GM23338 (cell line): ENCODE measurements at regions not wholly inside any gene's neighbourhood (a gene's known extent, or its start where the extent isn't known, plus 50 kb on each side); places are given as distances from the start of the nearest gene placed in this dataset.
A peak's percentile ranks its signal among the peaks of the same experiment; 100 is the strongest.

ENCODE experiments used
- ATAC-seq: fragments of 200-7000 bp; cut with Tn5 transposase; 3 replicates; pipeline ENCODE4 v1.9.1; 2020
- DNase-seq: peaks from one replicate; pipeline ENCODE4 v3.0.0-alpha.2; 2015; ENCODE audit warnings: low spot score
- H2AFZ ChIP-seq: fragments of 200-600 bp; sonication (generic); 2 replicates; pipeline ENCODE4 v1.8.0; 2016; ENCODE audit warnings: antibody characterized with exemption, mild to moderate bottlenecking, moderate library complexity
- H3F3A ChIP-seq: fragments of 200-600 bp; sonication (generic); replicated peaks from 2 replicates; pipeline ENCODE4 v1.8.0; 2017; ENCODE audit warnings: antibody characterized with exemption, mixed run types, low read depth
- H3K27ac ChIP-seq: fragments of 200-600 bp; sonication (generic); 2 replicates; pipeline ENCODE4 v1.6.1; 2016; ENCODE audit warnings: low read depth
- H3K27me3 ChIP-seq: fragments of 200-600 bp; sonication (generic); 2 replicates; pipeline ENCODE4 v1.8.0; 2016; ENCODE audit warnings: mild to moderate bottlenecking, mixed run types, moderate library complexity; ENCODE audit not compliant: insufficient read depth
- H3K36me3 ChIP-seq: fragments of 200-600 bp; sonication (generic); 2 replicates; pipeline ENCODE4 v1.8.0; 2016; ENCODE audit warnings: mild to moderate bottlenecking; ENCODE audit not compliant: insufficient read depth
- H3K4me1 ChIP-seq: fragments of 200-600 bp; sonication (generic); 2 replicates; pipeline ENCODE4 v1.8.0; 2016; ENCODE audit warnings: mild to moderate bottlenecking, moderate library complexity; ENCODE audit not compliant: insufficient read depth
- H3K4me2 ChIP-seq: fragments of 200-600 bp; sonication (generic); 2 replicates; pipeline ENCODE4 v1.7.1; 2017; ENCODE audit warnings: mixed run types
- H3K4me3 ChIP-seq: fragments of 200-600 bp; sonication (generic); 2 replicates; pipeline ENCODE4 v1.6.1; 2016; ENCODE audit warnings: mixed run types
- H3K79me2 ChIP-seq: fragments of 200-600 bp; sonication (generic); replicated peaks from 2 replicates; pipeline ENCODE4 v1.8.0; 2017; ENCODE audit warnings: mild to moderate bottlenecking; ENCODE audit not compliant: insufficient read depth
- H3K9me2 ChIP-seq: fragments of 200-600 bp; sonication (generic); 2 replicates; pipeline ENCODE4 v1.8.0; 2017; ENCODE audit not compliant: insufficient read depth
- H4K20me1 ChIP-seq: fragments of 200-600 bp; sonication (generic); replicated peaks from 2 replicates; pipeline ENCODE4 v1.8.0; 2017; ENCODE audit warnings: mild to moderate bottlenecking; ENCODE audit not compliant: insufficient read depth
- H3K27ac Mint-ChIP-seq: 2 replicates; pipeline ENCODE4 v1.8.0; 2020; ENCODE audit warnings: inconsistent platforms, mild to moderate bottlenecking, moderate library complexity, mixed read lengths
- H3K27me3 Mint-ChIP-seq: 3 replicates; pipeline ENCODE4 v1.8.0; 2022; ENCODE audit warnings: low read depth, mild to moderate bottlenecking, moderate library complexity, mixed read lengths, inconsistent platforms; ENCODE audit not compliant: insufficient read depth, poor library complexity
- H3K36me3 Mint-ChIP-seq: 3 replicates; pipeline ENCODE4 v1.8.0; 2021; ENCODE audit warnings: low read depth, mild to moderate bottlenecking, inconsistent platforms, moderate library complexity, mixed read lengths
- H3K4me1 Mint-ChIP-seq: 3 replicates; pipeline ENCODE4 v1.8.0; 2020; ENCODE audit warnings: mild to moderate bottlenecking, inconsistent platforms, mixed read lengths
- H3K4me3 Mint-ChIP-seq: 3 replicates; pipeline ENCODE4 v1.8.0; 2021; ENCODE audit warnings: moderate library complexity, mild to moderate bottlenecking, inconsistent platforms, mixed read lengths
- H3K9me3 Mint-ChIP-seq: 3 replicates; pipeline ENCODE4 v1.8.0; 2020; ENCODE audit warnings: moderate library complexity, mild to moderate bottlenecking, inconsistent platforms, mixed read lengths
- CREB1 ChIP-seq: fragments of 250-450 bp; sonication (Bioruptor Pico); IDR thresholded peaks from 2 replicates; pipeline ENCODE4 v1.5.0; 2020; ENCODE audit warnings: low read depth, mild to moderate bottlenecking, moderate library complexity
- CTCF ChIP-seq, 2 experiments: fragments of 200-600 bp in 1 of 2; sonication (generic) in 1 of 2; conservative IDR thresholded peaks; 2 replicates each; pipeline versions ENCODE4 v1.5.1 to v1.6.1; 2016 to 2017; ENCODE audit warnings: antibody characterized with exemption in 2 of 2, low read depth in 2 of 2, mild to moderate bottlenecking in 2 of 2, moderate library complexity in 1 of 2
- EZH2 ChIP-seq: fragments of 200-600 bp; sonication (generic); IDR thresholded peaks from one replicate; pipeline ENCODE4 v1.8.0; 2017; ENCODE audit warnings: antibody characterized with exemption, mild to moderate bottlenecking, low read depth; ENCODE audit not compliant: unreplicated experiment
- EZH2phosphoT487 ChIP-seq: fragments of 200-600 bp; sonication (generic); IDR thresholded peaks from one replicate; pipeline ENCODE4 v1.8.1; 2018; ENCODE audit warnings: antibody characterized with exemption; ENCODE audit not compliant: unreplicated experiment
- JUNB ChIP-seq: IDR thresholded peaks from one replicate; pipeline ENCODE4 v1.6.1; 2016; ENCODE audit warnings: antibody characterized with exemption; ENCODE audit not compliant: unreplicated experiment
- NANOG ChIP-seq: IDR thresholded peaks from 2 replicates; pipeline ENCODE4 v1.6.1; 2016; ENCODE audit warnings: antibody characterized with exemption, borderline replicate concordance
- POLR2AphosphoS5 ChIP-seq: IDR thresholded peaks from 2 replicates; pipeline ENCODE4 v1.6.1; 2016; ENCODE audit warnings: antibody characterized with exemption, low read depth
- REST ChIP-seq: IDR thresholded peaks from one replicate; pipeline ENCODE4 v1.6.1; 2018; ENCODE audit warnings: antibody characterized with exemption; ENCODE audit not compliant: unreplicated experiment
- STAT1 ChIP-seq: IDR thresholded peaks from one replicate; pipeline ENCODE4 v1.6.1; 2016; ENCODE audit warnings: antibody characterized with exemption; ENCODE audit not compliant: unreplicated experiment
- ZNF114 ChIP-seq: fragments of 250-450 bp; sonication (Bioruptor Pico); IDR thresholded peaks from 2 replicates; pipeline ENCODE4 v1.5.0; 2020; ENCODE audit warnings: mild to moderate bottlenecking, moderate library complexity
- ZNF331 ChIP-seq: fragments of 250-450 bp; sonication (Bioruptor Pico); IDR thresholded peaks from 2 replicates; pipeline ENCODE4 v1.5.0; 2020; ENCODE audit warnings: low read depth, mild to moderate bottlenecking, moderate library complexity
- ZNF462 ChIP-seq: fragments of 250-450 bp; sonication (Bioruptor Pico); IDR thresholded peaks from 2 replicates; pipeline ENCODE4 v1.5.0; 2020; ENCODE audit warnings: mild to moderate bottlenecking, moderate library complexity

GRCh38 chr2:96427917-96428316 is 77.2 kb downstream of the NEURL3 start:
- Mint-ChIP-seq H3K27ac (no peak overlapping the region), H3K27me3 (peaks cover 4% of the 10 kb centered on the region), H3K4me1 (peaks cover 7% of the 10 kb centered on the region), H3K9me3 (peaks cover 50% of the 10 kb centered on the region), H3K36me3 (peaks cover 22% of the 10 kb centered on the region), H3K4me3 (no peak overlapping the region)
- H2AFZ ChIP-seq = 0 out of 2 replicates have a peak overlapping the region, but pooled peaks have one; percentile 63
- H3K36me3 ChIP-seq = 0 out of 2 replicates have a peak, but pooled peaks cover 4% of the 10 kb centered on the region
- no peaks in the 10 kb centered on the region for H4K20me1 ChIP-seq
- H3K79me2 ChIP-seq = no peaks in the 10 kb centered on the region
- H3K4me3 ChIP-seq = no peak overlapping the region
- ATAC-seq (no peak), DNase-seq (no peak)
- no peaks in the 10 kb centered on the region for H3K27me3 ChIP-seq
- H3K4me2 ChIP-seq = no peak overlapping the region
- H3F3A ChIP-seq = no peaks in the 10 kb centered on the region
- no peaks in the 10 kb centered on the region for H3K9me2 ChIP-seq
- no peaks in the 10 kb centered on the region for H3K4me1 ChIP-seq
- TF ChIP-seq ZNF462 (CRISPR knock-in tag) (no peak), STAT1 (no peak), JUNB (no peak), POLR2AphosphoS5 (no peak), EZH2phosphoT487 (no peak), REST (no peak), EZH2 (no peak), CREB1 (CRISPR knock-in tag) (no peak), ZNF331 (CRISPR knock-in tag) (no peak), ZNF114 (no peak), CTCF (conservative IDR thresholded peaks at IDR 0.05; ENCODE audit: low read depth in 2 of 2) (no peak), NANOG (no peak)
- H3K27ac ChIP-seq = no peak overlapping the region
